GM12875 (cell line): ENCODE measurements at regions not wholly inside any gene's neighbourhood (a gene's known extent, or its start where the extent isn't known, plus 50 kb on each side); places are given as distances from the start of the nearest gene placed in this dataset.

Experiments used
- H3K4me3 ChIP-seq: one replicate; pipeline ENCODE4 v1.5.1; 2011; ENCODE audit warnings: low read depth, low read length, control low read depth
- TF ChIP-seq, protein P1 (sequence below): IDR thresholded peaks from 2 replicates; pipeline ENCODE4 v1.5.1; 2011; ENCODE audit warnings: low read depth, mild to moderate bottlenecking, control low read depth, inconsistent platforms, low read length, moderate library complexity, borderline replicate concordance; ENCODE audit not compliant: insufficient read depth

DNA sequence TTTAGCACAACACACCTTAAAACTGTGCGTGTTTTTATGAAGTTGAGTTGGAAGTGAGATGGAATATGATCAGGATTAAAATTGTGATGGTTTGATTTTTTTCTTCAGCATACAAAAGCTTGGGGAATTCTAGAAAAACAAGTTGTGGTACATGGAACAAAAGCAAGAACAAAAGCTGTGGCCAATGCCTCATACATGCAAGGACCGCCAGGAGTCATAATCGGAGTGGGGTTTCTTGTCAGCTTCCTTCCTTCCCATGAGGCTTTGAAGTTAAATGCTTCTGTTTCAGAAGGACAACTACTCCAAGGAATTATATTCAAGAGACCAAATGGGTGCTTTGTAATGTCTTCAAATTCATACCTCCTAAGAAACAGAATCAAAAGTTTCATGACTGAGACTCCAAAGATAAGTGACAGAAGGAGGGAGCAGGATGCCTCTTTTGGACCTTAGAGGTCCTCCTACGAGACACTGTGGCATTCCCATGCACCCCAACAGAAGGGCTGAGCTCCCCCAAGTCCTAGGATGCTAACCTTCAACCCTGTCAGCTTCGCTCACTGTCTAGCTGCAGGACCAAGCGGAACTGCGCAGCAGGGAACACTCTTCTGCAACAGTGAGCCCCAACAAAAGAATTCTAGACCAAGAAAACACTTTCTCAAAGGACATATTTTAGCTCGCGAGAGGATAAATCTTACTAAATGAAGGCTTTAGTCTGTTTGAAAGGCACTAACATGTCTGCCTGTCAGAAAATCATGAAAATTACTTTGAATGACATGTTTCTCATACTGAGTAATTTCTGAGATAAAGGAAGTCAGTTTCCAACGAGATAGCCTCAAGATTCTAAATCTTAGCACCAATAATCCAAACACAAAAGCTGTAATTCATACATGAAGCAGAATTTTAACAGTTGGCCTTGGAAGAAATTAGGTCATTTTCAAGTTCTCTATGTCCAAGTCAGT, 108.5 kb upstream of the NHSL1 start:
- H3K4me3 ChIP-seq, result no peak overlapping the region
- TF ChIP-seq, protein P1, sequence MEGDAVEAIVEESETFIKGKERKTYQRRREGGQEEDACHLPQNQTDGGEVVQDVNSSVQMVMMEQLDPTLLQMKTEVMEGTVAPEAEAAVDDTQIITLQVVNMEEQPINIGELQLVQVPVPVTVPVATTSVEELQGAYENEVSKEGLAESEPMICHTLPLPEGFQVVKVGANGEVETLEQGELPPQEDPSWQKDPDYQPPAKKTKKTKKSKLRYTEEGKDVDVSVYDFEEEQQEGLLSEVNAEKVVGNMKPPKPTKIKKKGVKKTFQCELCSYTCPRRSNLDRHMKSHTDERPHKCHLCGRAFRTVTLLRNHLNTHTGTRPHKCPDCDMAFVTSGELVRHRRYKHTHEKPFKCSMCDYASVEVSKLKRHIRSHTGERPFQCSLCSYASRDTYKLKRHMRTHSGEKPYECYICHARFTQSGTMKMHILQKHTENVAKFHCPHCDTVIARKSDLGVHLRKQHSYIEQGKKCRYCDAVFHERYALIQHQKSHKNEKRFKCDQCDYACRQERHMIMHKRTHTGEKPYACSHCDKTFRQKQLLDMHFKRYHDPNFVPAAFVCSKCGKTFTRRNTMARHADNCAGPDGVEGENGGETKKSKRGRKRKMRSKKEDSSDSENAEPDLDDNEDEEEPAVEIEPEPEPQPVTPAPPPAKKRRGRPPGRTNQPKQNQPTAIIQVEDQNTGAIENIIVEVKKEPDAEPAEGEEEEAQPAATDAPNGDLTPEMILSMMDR, result no peak

DNA sequence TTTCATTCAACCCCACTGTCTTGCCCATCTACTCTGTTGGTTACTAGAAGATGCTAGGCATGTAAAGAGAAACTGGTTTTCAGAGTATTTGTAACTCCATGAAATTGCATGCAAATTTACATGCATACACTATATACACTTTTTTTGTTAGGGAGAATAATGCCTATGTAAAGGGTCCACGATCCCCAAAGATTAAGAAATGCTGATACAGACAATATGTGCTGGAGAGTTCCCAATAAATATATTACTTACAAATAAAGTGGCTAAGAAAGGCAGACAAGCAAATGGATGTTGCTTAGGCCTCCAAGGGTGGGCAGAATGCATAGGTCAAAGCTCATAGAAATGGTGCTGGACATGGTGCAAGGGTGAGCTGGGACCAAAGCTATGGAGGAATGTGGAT, 109.6 kb upstream of the NHSL1 start:
- H3K4me3 ChIP-seq, result no peak overlapping the region
- TF ChIP-seq, protein P1, result no peak

DNA sequence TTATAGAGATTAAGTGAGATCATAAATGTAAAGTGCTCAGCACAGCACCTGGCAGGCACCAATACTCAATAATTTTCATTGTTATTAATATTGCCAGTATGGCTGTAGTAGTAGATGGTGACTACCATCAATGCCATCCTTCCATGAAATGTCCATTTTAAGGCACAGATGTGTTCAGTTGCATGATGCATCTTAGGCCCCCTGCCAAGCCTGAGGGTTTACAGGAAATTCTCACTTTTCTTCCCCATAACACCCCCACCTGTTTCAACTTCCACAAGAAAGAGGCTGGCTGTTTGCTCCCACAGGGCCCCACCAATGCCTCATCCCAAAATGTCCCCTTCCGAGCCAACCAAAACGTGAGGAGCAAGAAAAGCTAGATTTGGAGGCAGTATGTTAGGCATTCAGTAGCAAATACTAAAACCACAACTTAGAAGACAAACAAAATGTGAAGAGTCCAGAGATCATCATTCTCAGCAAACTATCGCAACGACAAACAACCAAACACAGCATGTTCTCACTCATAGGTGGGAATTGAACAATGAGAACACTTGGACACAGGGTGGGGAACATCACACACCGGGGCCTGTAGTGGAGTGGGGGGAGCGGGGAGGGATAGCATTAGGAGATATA, 110.6 kb upstream of the NHSL1 start:
- TF ChIP-seq, protein P1, result no peak
- H3K4me3 ChIP-seq, result no peak overlapping the region

DNA sequence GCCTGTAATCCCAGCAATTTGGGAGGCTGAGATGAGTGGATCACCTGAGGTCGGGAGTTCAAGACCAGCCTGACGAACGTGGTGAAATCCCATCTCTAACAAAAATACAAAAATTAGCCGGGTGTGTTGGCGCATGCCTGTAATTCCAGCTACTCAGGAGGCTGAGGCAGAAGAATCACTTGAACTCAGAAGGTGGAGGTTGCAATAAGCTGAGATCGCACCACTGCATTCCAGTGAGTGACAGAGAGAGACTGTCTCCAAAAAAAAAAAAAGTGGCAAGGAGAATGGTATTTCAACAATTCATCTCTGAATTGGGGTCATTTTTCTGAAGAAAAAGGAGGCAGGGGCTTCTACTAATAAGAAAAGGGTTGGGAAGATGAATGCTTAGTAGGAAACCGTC, 111.5 kb upstream of the NHSL1 start:
- TF ChIP-seq, protein P1, result no peak
- no peak overlapping the region for H3K4me3 ChIP-seq

DNA sequence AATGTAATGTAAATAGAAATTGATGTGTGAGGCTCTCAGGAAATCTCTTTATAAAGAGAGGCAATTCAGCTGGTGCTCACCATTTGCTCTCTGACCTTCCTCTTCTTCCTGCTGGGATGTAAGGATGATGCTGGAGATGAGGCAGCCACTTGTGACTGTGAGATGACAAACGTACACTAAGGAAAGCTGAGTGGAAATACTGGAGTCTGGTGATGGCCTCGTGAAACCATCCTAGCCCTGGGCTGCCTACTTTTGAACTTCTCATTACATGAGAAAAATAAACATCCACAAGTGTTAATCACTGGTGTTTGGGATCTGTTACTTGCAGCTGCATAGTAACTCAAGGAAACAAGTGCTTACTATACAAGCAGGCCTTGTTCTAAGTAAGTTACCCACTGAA, 114.9 kb upstream of the NHSL1 start:
- no peak overlapping the region for H3K4me3 ChIP-seq
- TF ChIP-seq, protein P1, result no peak

DNA sequence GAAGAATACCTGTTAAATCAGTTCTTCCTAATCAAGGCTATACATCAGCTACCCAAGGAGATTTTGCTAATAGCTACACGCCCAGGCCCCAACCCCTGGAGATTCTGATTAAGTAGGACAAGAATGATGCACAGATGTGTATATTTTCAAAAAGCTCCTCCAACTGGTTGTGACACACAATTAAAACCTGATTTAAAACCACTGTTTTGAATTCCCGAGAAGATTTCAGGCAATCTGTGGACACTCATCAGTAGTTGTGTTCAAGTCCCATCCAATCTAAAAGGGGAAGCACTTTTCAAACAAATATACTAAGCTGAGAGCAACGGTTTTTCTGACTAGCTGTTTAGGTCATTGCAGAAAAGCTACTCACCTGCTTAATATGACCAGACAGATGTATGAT, 118.9 kb upstream of the NHSL1 start:
- no peak overlapping the region for H3K4me3 ChIP-seq
- TF ChIP-seq, protein P1, result no peak
